Suprapubic skin (tissue), 4 donors: ENCODE measurements at regions not wholly inside any gene's neighbourhood (a gene's known extent, or its start where the extent isn't known, plus 50 kb on each side); places are given as distances from the start of the nearest gene placed in this dataset.

Source experiments
- DNase-seq, 2 donors: peaks; one replicate each; pipeline ENCODE4 v3.0.0-alpha.2; 2019; ENCODE audit warnings: low spot score in 2 of 2
- H3K27ac ChIP-seq: fragments of 200-600 bp; sonication (generic); one replicate; pipeline ENCODE4 v1.5.1; 2019
- H3K27me3 ChIP-seq: fragments of 200-600 bp; sonication (generic); one replicate; pipeline ENCODE4 v1.5.1; 2019
- H3K36me3 ChIP-seq: fragments of 200-600 bp; sonication (generic); one replicate; pipeline ENCODE4 v1.5.1; 2019
- H3K4me1 ChIP-seq: fragments of 200-600 bp; sonication (generic); one replicate; pipeline ENCODE4 v1.5.1; 2019
- H3K4me3 ChIP-seq: fragments of 200-600 bp; sonication (generic); one replicate; pipeline ENCODE4 v1.5.1; 2019; ENCODE audit warnings: mild to moderate bottlenecking
- H3K9me3 ChIP-seq: fragments of 200-600 bp; sonication (generic); one replicate; pipeline ENCODE4 v1.5.1; 2019
- CTCF ChIP-seq, 2 donors: fragments of 200-600 bp in 1 of 2; fragments of 450-650 bp in 1 of 2; sonication (generic) in 1 of 2; IDR thresholded peaks; one replicate each; pipeline ENCODE4 v1.5.1; 2016 to 2019; ENCODE audit warnings: antibody characterized with exemption in 2 of 2, mild to moderate bottlenecking in 1 of 2, moderate library complexity in 1 of 2
- EP300 ChIP-seq: sonication (generic); formaldehyde crosslinking; IDR thresholded peaks from one replicate; pipeline ENCODE4 v1.6.1; 2017; ENCODE audit warnings: antibody characterized with exemption
- POLR2A ChIP-seq, 2 donors: fragments of 450-650 bp; IDR thresholded peaks; one replicate each; pipeline ENCODE4 v1.6.1; 2017; ENCODE audit warnings: antibody characterized with exemption in 2 of 2, mild to moderate bottlenecking in 2 of 2, moderate library complexity in 2 of 2
- POLR2AphosphoS5 ChIP-seq, 3 donors: sonication (generic); formaldehyde crosslinking; IDR thresholded peaks; one replicate each; pipeline ENCODE4 v1.6.1; 2017; ENCODE audit warnings: antibody characterized with exemption in 3 of 3
- WGBS: methylation state at CpG from one replicate; pipeline ENCODE4 v1.1.5; 2018; 5-methylcytosine and 5-hydroxymethylcytosine counted together

- DNase-seq, result no peak
- 78% methylated on average over 2 of the region's 2 CpGs for WGBS
These were observed 652.9 kb downstream of the NR4A2 start for GRCh38 chr2:155679647-155680046.

GRCh38 chr2:155675920-155676319 is 656.6 kb downstream of the NR4A2 start:
- TF ChIP-seq POLR2A (IDR thresholded peaks at IDR 0.05) (no peak), EP300 (no peak), POLR2AphosphoS5 (IDR thresholded peaks at IDR 0.05) (no peak), CTCF (IDR thresholded peaks at IDR 0.05) (no peak)
- H3K4me1 ChIP-seq, result no peaks in the 10 kb centered on the region
- no peaks in the 10 kb centered on the region for H3K36me3 ChIP-seq
- no peaks in the 10 kb centered on the region for H3K27me3 ChIP-seq
- H3K27ac ChIP-seq, result no peak overlapping the region
- 55% methylated on average over 2 of the region's 2 CpGs for WGBS
- no peak for DNase-seq
- H3K9me3 ChIP-seq, result no peaks in the 10 kb centered on the region
- H3K4me3 ChIP-seq, result no peak overlapping the region

More at GRCh38 chr2:155679647-155680046, 652.9 kb downstream of the NR4A2 start:
- no peak for TF ChIP-seq CTCF (IDR thresholded peaks at IDR 0.05)
- no peak for TF ChIP-seq POLR2AphosphoS5 (IDR thresholded peaks at IDR 0.05)
- TF ChIP-seq POLR2A (IDR thresholded peaks at IDR 0.05), result no peak
- no peak for TF ChIP-seq EP300
- H3K9me3 ChIP-seq, result no peaks in the 10 kb centered on the region
- no peaks in the 10 kb centered on the region for H3K36me3 ChIP-seq
- H3K27ac ChIP-seq, result no peak overlapping the region
- H3K4me1 ChIP-seq, result no peaks in the 10 kb centered on the region
- no peak overlapping the region for H3K4me3 ChIP-seq
- H3K27me3 ChIP-seq, result no peaks in the 10 kb centered on the region

- no peaks in the 10 kb centered on the region for H3K36me3 ChIP-seq
- WGBS, result 84% methylated on average over 5 of the region's 5 CpGs
- TF ChIP-seq CTCF (IDR thresholded peaks at IDR 0.05), result no peak
- no peak for TF ChIP-seq POLR2AphosphoS5 (IDR thresholded peaks at IDR 0.05)
- no peak for TF ChIP-seq POLR2A (IDR thresholded peaks at IDR 0.05)
- no peak for TF ChIP-seq EP300
- no peaks in the 10 kb centered on the region for H3K4me1 ChIP-seq
- H3K27ac ChIP-seq, result no peak overlapping the region
- no peaks in the 10 kb centered on the region for H3K9me3 ChIP-seq
- no peak overlapping the region for H3K4me3 ChIP-seq
- DNase-seq, result no peak
- H3K27me3 ChIP-seq, result no peaks in the 10 kb centered on the region
These were observed 666.8 kb downstream of the NR4A2 start for GRCh38 chr2:155665704-155666103.

- H3K36me3 ChIP-seq, result no peaks in the 10 kb centered on the region
- no peaks in the 10 kb centered on the region for H3K27me3 ChIP-seq
- no peak overlapping the region for H3K4me3 ChIP-seq
- H3K4me1 ChIP-seq, result no peaks in the 10 kb centered on the region
- 82% methylated on average over 3 of the region's 3 CpGs for WGBS
- no peak for TF ChIP-seq POLR2AphosphoS5 (IDR thresholded peaks at IDR 0.05)
- no peak for TF ChIP-seq EP300
- TF ChIP-seq POLR2A (IDR thresholded peaks at IDR 0.05), result no peak
- TF ChIP-seq CTCF (IDR thresholded peaks at IDR 0.05), result no peak
- no peak overlapping the region for H3K27ac ChIP-seq
- no peak for DNase-seq
- H3K9me3 ChIP-seq, result no peaks in the 10 kb centered on the region
These were observed 669.3 kb downstream of the NR4A2 start for GRCh38 chr2:155663265-155663664.

GRCh38 chr2:155662224-155662623 is 670.3 kb downstream of the NR4A2 start:
- Histone ChIP-seq H3K36me3 (no peaks in the 10 kb centered on the region), H3K9me3 (no peaks in the 10 kb centered on the region), H3K27ac (no peak overlapping the region), H3K4me3 (no peak overlapping the region), H3K4me1 (no peaks in the 10 kb centered on the region), H3K27me3 (no peaks in the 10 kb centered on the region)
- no peak for DNase-seq
- 81% methylated on average over 4 of the region's 4 CpGs for WGBS
- TF ChIP-seq POLR2AphosphoS5 (IDR thresholded peaks at IDR 0.05) (no peak), CTCF (IDR thresholded peaks at IDR 0.05) (no peak), POLR2A (IDR thresholded peaks at IDR 0.05) (no peak), EP300 (no peak)
